PC-3 (cell line): ENCODE measurements at regions not wholly inside any gene's neighbourhood (a gene's known extent, or its start where the extent isn't known, plus 50 kb on each side); places are given as distances from the start of the nearest gene placed in this dataset.

ENCODE experiments used
- EZH2 ChIP-seq: fragments of 300-600 bp; sonication (generic); IDR thresholded peaks from one replicate; pipeline ENCODE4 v1.6.1; 2017; ENCODE audit warnings: antibody characterized with exemption, mild to moderate bottlenecking, low read length; ENCODE audit not compliant: unreplicated experiment
- EZH2phosphoT487 ChIP-seq: fragments of 300-600 bp; sonication (generic); IDR thresholded peaks from 2 replicates; pipeline ENCODE4 v1.6.1; 2018; ENCODE audit warnings: mild to moderate bottlenecking, antibody characterized with exemption, low read length, borderline replicate concordance
- TF ChIP-seq, protein P1 (sequence below): fragments of 300-600 bp; sonication (generic); conservative IDR thresholded peaks from 2 replicates; pipeline ENCODE4 v1.5.1; 2017; ENCODE audit warnings: antibody characterized with exemption, low read depth, mild to moderate bottlenecking, low read length

DNA sequence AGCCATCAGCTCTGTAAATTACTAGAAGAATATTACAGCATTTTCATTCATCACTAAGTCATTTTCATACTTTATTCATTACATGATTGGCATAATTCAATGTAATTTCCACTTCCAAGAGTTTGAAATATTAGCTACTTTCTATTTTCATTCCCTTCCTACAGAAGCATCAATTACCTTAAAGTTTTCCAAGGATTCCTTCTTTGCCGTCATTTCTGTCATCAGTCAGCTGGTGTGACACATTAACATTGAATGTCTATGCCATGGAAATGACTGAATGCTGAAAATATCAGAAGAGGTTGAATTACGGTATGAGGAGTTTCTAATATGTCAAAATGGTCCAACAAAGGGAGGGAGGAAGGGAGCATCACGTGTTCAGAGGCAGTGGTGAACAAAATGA lies 718.2 kb upstream of the GRM7 start:
- TF ChIP-seq, protein P1, sequence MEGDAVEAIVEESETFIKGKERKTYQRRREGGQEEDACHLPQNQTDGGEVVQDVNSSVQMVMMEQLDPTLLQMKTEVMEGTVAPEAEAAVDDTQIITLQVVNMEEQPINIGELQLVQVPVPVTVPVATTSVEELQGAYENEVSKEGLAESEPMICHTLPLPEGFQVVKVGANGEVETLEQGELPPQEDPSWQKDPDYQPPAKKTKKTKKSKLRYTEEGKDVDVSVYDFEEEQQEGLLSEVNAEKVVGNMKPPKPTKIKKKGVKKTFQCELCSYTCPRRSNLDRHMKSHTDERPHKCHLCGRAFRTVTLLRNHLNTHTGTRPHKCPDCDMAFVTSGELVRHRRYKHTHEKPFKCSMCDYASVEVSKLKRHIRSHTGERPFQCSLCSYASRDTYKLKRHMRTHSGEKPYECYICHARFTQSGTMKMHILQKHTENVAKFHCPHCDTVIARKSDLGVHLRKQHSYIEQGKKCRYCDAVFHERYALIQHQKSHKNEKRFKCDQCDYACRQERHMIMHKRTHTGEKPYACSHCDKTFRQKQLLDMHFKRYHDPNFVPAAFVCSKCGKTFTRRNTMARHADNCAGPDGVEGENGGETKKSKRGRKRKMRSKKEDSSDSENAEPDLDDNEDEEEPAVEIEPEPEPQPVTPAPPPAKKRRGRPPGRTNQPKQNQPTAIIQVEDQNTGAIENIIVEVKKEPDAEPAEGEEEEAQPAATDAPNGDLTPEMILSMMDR: no peak
- TF ChIP-seq EZH2: no peak
- no peak for TF ChIP-seq EZH2phosphoT487
